ENCODE measurements at regions not wholly inside any gene's neighbourhood (a gene's known extent, or its start where the extent isn't known, plus 50 kb on each side); places are given as distances from the start of the nearest gene placed in this dataset.

- TF ChIP-seq CTCF (IDR thresholded peaks at IDR 0.05) (no peak), MAX (IDR thresholded peaks at IDR 0.05; ENCODE audit: low read depth) (no peak), ZBTB33 (IDR thresholded peaks at IDR 0.05; ENCODE audit: borderline replicate concordance, low read depth) (no peak)
Observed at GRCh38 chr2:11014026-11014425, 102.3 kb downstream of the KCNF1 start.

Data from SK-N-SH (cell line).